NCI-H1436 (cell line): ENCODE measurements at regions not wholly inside any gene's neighbourhood (a gene's known extent, or its start where the extent isn't known, plus 50 kb on each side); places are given as distances from the start of the nearest gene placed in this dataset.
"Not testable (repeated sequence)": the region's sequence is repeated elsewhere in the genome, so short reads cannot be mapped to it uniquely, and the experiment has no call there.

Source experiments
- DNase-seq: peaks from one replicate; lab custom pipeline; 2025; lab: John Stamatoyannopoulos, UW

DNA sequence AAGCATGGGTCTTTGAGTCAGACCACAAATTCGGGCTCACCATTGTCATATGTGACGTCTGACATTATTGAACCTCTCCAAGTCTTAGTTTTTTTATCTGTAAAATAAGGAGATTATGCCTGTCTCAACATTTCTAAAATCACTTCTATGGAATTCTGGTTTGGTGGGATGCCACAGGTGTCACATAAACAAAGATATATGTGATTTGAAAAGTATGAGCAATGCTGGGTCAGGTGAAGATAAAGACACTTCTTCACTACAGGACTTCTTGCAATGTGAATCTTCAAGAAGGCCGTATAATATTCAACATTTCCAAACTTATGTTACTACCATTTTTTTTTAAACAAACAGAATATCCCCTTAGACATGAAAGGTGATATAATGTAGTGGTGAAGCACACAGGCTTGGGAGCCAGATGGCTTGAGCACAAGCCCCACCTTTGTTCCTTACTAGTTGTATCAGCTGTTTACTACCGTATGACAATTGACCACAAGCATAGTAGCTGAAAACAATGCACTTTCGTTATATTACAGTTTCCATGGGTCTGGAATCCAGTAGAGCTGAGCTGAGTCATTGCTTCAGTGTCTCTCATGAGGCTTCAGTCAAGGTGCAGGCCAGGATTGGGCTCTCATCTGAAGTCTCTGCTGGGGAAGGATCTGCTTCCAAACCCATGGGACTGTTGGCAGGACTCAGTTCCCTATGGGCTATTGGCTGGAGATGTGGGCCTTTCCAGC, 87.7 kb downstream of the UTP18 start:
- no peak for DNase-seq

- DNase-seq: no peak
Observed at GRCh38 chr17:51351080-51351479, 90.7 kb downstream of the UTP18 start.

DNA sequence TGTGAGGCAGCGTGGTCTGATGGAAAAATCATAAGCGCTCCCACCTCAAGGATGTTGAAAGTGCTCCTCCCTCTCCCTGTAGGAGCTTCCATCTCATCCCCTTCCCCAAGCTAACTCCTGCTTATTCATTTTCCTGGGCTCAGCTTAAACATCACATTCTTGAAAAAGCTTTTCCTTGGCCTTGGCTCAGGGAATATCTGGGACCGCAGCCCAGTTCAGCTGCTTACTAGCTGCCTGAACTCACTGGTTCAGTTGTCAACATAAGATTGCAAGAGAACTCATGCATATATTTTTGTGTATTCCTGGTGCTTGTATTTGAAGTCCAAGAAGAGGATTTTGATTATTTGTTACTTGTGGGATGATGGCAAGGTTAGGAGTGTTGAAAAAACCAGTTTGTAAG, 91.5 kb downstream of the UTP18 start:
- no peak for DNase-seq

GRCh38 chr17:51352798-51353197, 92.5 kb downstream of the UTP18 start:
- no peak for DNase-seq

DNA sequence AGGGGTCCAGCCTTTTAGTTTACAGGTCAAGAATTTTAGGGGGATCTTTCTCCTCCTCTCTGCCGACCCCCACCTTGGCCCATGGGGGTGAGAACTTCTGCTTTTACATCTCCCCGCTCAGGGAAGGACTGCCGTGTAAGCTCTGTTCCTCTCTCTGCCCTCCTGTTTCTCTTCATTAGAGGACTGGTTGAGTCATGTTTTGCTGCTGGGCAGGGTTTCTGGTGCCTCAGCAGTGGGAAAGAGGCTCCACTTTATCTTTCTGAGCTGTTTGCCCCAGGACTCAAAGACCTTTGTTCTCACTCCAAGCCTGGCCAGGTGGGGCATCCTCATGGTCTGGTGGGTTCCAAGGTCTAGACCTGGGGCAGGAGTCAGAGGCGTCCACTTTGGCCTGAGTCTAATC, 93.0 kb downstream of the UTP18 start:
- no peak for DNase-seq

GRCh38 chr17:51354936-51355335, 94.6 kb downstream of the UTP18 start:
- no peak for DNase-seq

- no peak for DNase-seq
Observed at GRCh38 chr17:51355441-51356410, 95.4 kb downstream of the UTP18 start.

DNA sequence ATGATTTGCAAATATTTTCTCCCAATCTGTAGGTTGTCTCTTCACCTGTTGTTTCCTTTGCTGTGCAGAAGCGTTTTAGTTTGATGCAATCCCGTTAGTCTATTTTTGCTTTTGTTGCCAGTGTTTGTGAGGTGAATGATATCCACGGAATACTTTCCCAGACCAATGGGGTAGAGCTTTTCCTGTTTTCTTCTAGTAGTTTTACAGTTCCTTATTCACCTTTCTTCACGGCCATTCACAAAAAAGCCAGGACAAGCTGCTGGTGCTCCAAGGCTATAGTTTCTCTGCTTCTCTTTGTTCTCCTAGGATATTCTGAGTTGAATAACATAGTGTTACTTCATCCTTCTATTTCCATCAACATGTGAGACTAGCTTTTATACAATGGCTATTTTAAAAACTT, 98.7 kb downstream of the UTP18 start:
- DNase-seq: no peak

GRCh38 chr17:51362811-51363585, 102.7 kb downstream of the UTP18 start:
- DNase-seq: no peak

DNA sequence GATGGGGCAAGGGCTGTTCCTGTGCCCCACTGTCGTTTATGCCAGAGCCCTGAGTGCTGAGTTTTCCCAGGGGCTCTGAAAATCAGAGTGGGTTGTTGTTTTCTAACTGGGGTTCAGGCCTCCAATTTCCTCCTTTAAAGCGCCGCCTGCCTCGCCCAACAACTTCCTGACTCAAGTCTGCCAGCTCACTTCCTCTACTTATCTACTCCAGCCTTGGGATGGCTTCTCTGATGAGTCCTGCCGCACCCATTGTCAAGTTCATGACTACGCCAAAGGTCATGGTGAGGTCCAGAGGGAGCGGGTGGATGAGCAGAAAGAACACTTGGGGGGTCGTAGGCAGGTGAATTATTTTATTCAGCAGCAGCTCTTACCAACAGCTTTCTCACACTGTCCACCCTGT, 104.7 kb downstream of the UTP18 start:
- DNase-seq: no peak

- no peak for DNase-seq
Observed at GRCh38 chr17:51366866-51367265, 106.5 kb downstream of the UTP18 start.

GRCh38 chr17:51367836-51368235, 107.5 kb downstream of the UTP18 start:
- DNase-seq: not testable (repeated sequence)

DNA sequence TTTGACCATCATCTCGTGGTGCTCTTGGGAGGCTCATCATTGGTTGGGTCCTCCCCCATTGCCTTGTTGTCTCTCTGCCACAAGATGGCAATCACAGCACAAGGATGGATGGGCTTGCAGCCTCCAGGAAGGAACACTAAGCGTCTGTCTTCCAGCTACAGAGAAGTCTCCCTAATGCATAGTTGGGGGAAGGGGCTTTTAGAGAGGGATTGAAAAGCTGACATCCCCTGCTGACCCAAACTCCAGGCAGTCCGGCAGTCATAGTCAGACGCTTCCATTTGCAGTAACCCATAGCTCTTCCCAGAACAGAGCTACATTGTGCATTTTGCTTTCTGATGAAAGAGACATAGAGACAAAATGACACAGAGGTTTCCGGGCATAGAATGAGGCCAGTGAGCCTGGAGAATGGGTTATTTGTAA, 111.4 kb downstream of the UTP18 start:
- DNase-seq: peak; percentile 61

DNA sequence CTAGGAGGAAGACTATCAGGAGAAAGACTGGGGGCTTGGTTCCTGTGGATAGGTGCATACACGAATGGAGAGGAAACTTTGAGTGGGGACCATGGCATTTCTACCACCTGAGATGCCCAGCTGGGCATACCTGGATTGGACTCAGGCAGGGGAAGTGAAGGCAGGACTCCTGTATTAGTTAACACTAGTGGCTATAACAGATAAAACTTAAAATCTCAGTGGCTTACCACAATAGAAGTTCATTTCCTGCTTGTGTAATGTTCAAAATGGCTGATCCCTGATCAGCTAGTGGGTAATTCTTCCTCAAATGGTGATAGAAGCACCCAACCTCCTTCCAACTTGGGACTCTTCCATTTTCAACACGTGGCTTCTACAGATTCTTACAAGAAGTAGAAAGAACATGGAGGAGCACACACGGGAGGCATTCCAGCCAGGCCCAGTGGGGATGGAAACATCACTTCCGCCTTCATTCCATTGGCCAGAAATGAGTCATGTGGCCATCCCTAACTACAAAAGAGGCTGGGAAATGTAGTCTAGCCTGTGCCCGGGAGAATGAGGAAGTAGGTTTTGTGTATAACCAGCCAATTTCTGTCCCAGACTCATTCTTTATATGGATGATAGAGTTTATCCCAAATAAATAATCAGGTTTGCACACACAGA, 112.1 kb downstream of the UTP18 start:
- DNase-seq: no peak

- DNase-seq: no peak
Observed at GRCh38 chr17:51373489-51374152, 113.3 kb downstream of the UTP18 start.

- no peak for DNase-seq
Observed at GRCh38 chr17:51374209-51374608, 113.9 kb downstream of the UTP18 start.

- no peak for DNase-seq
Observed at GRCh38 chr17:51375771-51376170, 115.4 kb downstream of the UTP18 start.

- no peak for DNase-seq
Observed at GRCh38 chr17:51376739-51377138, 116.4 kb downstream of the UTP18 start.

GRCh38 chr17:51381262-51381661, 120.9 kb downstream of the UTP18 start:
- DNase-seq: no peak

- DNase-seq: no peak
Observed at GRCh38 chr17:51385208-51385607, 124.9 kb downstream of the UTP18 start.

- DNase-seq: no peak
Observed at GRCh38 chr17:51387582-51387981, 127.2 kb downstream of the UTP18 start.
